ENCODE measurements at regions not wholly inside any gene's neighbourhood (a gene's known extent, or its start where the extent isn't known, plus 50 kb on each side); places are given as distances from the start of the nearest gene placed in this dataset.

DNA sequence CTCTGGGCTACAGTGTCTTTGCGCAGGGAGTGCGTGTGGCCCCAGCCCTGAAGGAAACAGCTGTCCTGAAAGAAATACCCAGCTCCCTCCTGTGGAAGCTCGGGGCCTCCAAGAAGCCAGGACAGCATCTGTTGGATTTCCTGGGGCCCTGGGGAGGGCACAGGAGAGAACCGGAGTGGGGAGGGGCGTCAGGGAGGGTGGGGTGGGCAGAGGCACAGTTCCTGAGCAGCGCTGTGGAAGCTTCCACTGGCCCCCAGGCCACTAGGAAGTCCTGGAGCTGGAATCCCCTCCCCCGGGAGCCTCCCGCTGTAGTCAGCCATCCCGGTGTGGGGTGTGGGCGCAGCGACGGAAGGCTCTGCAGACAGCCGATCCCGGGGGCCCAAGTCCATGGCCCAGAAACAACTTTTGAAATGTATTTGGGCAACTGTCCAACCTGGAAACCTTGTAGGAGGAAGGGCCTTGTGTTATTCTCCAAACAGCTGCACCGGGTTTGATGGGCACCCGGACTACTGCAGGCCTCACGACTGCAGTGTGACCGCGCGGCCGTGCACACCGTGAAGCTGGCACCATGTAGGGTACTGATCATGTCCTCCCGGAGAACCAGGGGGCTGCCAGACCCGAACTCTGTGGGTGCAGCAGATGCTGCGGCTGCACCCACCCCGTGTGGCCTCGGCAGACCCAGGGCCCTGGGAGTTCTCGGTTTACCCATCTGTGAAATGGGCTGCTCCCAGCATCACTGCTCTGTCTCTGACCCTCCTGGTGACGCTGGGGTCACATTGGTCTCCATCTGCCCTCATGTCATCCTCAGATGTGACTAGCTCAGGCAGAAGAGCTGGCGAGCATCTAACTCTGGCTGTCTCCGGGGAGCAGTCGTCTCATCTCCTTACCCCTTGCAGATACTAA lies 68.5 kb upstream of the HMX1 start:
- ATAC-seq (ENCODE audit: low read depth): no peak
- H3K27me3 ChIP-seq (ENCODE audit: control insufficient read depth, insufficient read depth, low read length): no peaks in the 10 kb centered on the region
- no peak overlapping the region for H2BK15ac ChIP-seq (ENCODE audit: low read depth, low read length)
- no peak overlapping the region for H2BK20ac ChIP-seq (ENCODE audit: low read depth, low read length)
- no peak overlapping the region for H4K91ac ChIP-seq (ENCODE audit: insufficient read depth, low read depth, low read length)
- no peak overlapping the region for H2BK120ac ChIP-seq (ENCODE audit: low read depth, low read length)
- no peak overlapping the region for H3K14ac ChIP-seq (replicated peaks; ENCODE audit: low read depth, low read length)
- BruUV-seq (replicated peaks): no TSS peak
- DNase-seq: no peak
- H2AK5ac ChIP-seq (ENCODE audit: low read depth, low read length): no peak overlapping the region
- H3K36me3 ChIP-seq (ENCODE audit: control insufficient read depth, insufficient read depth, low read length): no peaks in the 10 kb centered on the region
- no peaks in the 10 kb centered on the region for H3K4me1 ChIP-seq (ENCODE audit: control insufficient read depth, insufficient read depth, low read length)
- intact Hi-C loops (cut with micrococcal nuclease): no loop called here
- peaks cover 5% of the 10 kb centered on the region for H3K9me3 ChIP-seq (ENCODE audit: control insufficient read depth, insufficient read depth, low read length)
- no peak overlapping the region for H3K18ac ChIP-seq (ENCODE audit: low read depth, low read length)
- no peak overlapping the region for H3K4ac ChIP-seq (ENCODE audit: low read depth, low read length)
- H4K8ac ChIP-seq (ENCODE audit: low read depth in 2 of 2, low read length in 2 of 2): no peak overlapping the region
- dilution Hi-C loops (cut with HindIII; ENCODE audit: low sequenced_read_pairs, unreplicated experiment): no loop called here
- no peak overlapping the region for H2AK9ac ChIP-seq (replicated peaks; ENCODE audit: low read depth, low read length, poor library complexity)
- H3K27ac ChIP-seq (ENCODE audit: insufficient read depth, low read length): no peak overlapping the region
- ChIA-PET POLR2A (ENCODE audit: unreplicated experiment) (no interaction called here), CTCF (no interaction called here)
- no peak overlapping the region for H2AFZ ChIP-seq (replicated peaks; ENCODE audit: low read length, poor library complexity)
- H3K23ac ChIP-seq (ENCODE audit: low read depth, low read length): no peak overlapping the region
- no peak overlapping the region for H3K4me2 ChIP-seq (ENCODE audit: low read depth, low read length)
- H4K5ac ChIP-seq (ENCODE audit: low read depth, low read length): no peak overlapping the region
- TF ChIP-seq SMC3 (IDR thresholded peaks at IDR 0.05; ENCODE audit: low read depth, low read length) (no peak), POLR2A (IDR thresholded peaks at IDR 0.05; ENCODE audit: low read depth, low read length) (no peak), ELK1 (IDR thresholded peaks at IDR 0.05; ENCODE audit: borderline replicate concordance, low read depth, low read length) (no peak), RAD21 (IDR thresholded peaks at IDR 0.05; ENCODE audit: low read length) (no peak)
- in situ Hi-C loops (cut with MboI; ENCODE audit: low sequenced_read_pairs): no loop called here
- H3K4me3 ChIP-seq (ENCODE audit: insufficient read depth, low read depth, low read length): no peak overlapping the region
- 30% methylated on average over 10 of the region's 32 CpGs; no CpG with 5 or more reads in 1 of the 2 experiments for WGBS, 2 experiments (ENCODE audit: extremely low coverage in 2 of 2, insufficient read length in 1 of 2)
- H3K79me1 ChIP-seq (ENCODE audit: low read depth in 1 of 2, low read length in 2 of 2): no peaks in the 10 kb centered on the region
- H3K9me1 ChIP-seq (ENCODE audit: insufficient read depth, low read length): no peaks in the 10 kb centered on the region
- H3K9ac ChIP-seq (ENCODE audit: low read depth, low read length): no peak overlapping the region
- H2BK5ac ChIP-seq (ENCODE audit: low read depth, low read length, poor library complexity, severe bottlenecking): no peak overlapping the region
- no peak overlapping the region for H3K56ac ChIP-seq (ENCODE audit: extremely low read depth, insufficient read depth, low read length)
- no peaks in the 10 kb centered on the region for H4K20me1 ChIP-seq (ENCODE audit: insufficient read depth, low read length)

Measured in IMR-90 (cell line).